ENCODE measurements at regions not wholly inside any gene's neighbourhood (a gene's known extent, or its start where the extent isn't known, plus 50 kb on each side); places are given as distances from the start of the nearest gene placed in this dataset.

DNA sequence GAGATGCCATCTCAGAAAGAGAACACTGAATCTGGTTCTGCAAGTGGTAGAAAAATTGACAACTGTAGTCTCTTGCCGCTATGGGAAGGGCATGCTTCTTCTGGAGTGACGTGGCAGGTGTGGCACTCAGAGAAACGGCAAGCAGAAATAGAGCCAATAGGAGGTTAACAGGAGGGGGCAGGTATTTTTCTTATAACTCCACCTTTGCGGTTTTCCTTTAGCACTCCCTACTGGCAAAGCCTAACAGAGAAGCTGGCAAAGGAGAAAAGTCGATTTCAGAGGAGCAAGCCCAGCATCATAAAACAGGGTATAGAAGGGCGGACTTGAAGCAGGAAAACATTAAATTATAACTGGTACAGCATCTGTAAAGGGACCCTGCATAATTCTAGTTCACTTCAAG lies 1382.2 kb downstream of the PCDH18 start:
- peak; percentile 20 for TF ChIP-seq CTCF (IDR thresholded peaks at IDR 0.05)
- TF ChIP-seq EZH2phosphoT487 (IDR thresholded peaks at IDR 0.05): no peak
